GM23338 (cell line): ENCODE measurements at regions not wholly inside any gene's neighbourhood (a gene's known extent, or its start where the extent isn't known, plus 50 kb on each side); places are given as distances from the start of the nearest gene placed in this dataset.

Experiments used
- ATAC-seq: fragments of 200-7000 bp; cut with Tn5 transposase; 3 replicates; pipeline ENCODE4 v1.9.1; 2020
- DNase-seq: peaks from one replicate; pipeline ENCODE4 v3.0.0-alpha.2; 2015; ENCODE audit warnings: low spot score
- H2AFZ ChIP-seq: fragments of 200-600 bp; sonication (generic); 2 replicates; pipeline ENCODE4 v1.8.0; 2016; ENCODE audit warnings: antibody characterized with exemption, mild to moderate bottlenecking, moderate library complexity
- H3F3A ChIP-seq: fragments of 200-600 bp; sonication (generic); replicated peaks from 2 replicates; pipeline ENCODE4 v1.8.0; 2017; ENCODE audit warnings: antibody characterized with exemption, mixed run types, low read depth
- H3K27ac ChIP-seq: fragments of 200-600 bp; sonication (generic); 2 replicates; pipeline ENCODE4 v1.6.1; 2016; ENCODE audit warnings: low read depth
- H3K27me3 ChIP-seq: fragments of 200-600 bp; sonication (generic); 2 replicates; pipeline ENCODE4 v1.8.0; 2016; ENCODE audit warnings: mild to moderate bottlenecking, mixed run types, moderate library complexity; ENCODE audit not compliant: insufficient read depth
- H3K36me3 ChIP-seq: fragments of 200-600 bp; sonication (generic); 2 replicates; pipeline ENCODE4 v1.8.0; 2016; ENCODE audit warnings: mild to moderate bottlenecking; ENCODE audit not compliant: insufficient read depth
- H3K4me1 ChIP-seq: fragments of 200-600 bp; sonication (generic); 2 replicates; pipeline ENCODE4 v1.8.0; 2016; ENCODE audit warnings: mild to moderate bottlenecking, moderate library complexity; ENCODE audit not compliant: insufficient read depth
- H3K4me2 ChIP-seq: fragments of 200-600 bp; sonication (generic); 2 replicates; pipeline ENCODE4 v1.7.1; 2017; ENCODE audit warnings: mixed run types
- H3K4me3 ChIP-seq: fragments of 200-600 bp; sonication (generic); 2 replicates; pipeline ENCODE4 v1.6.1; 2016; ENCODE audit warnings: mixed run types
- H3K79me2 ChIP-seq: fragments of 200-600 bp; sonication (generic); replicated peaks from 2 replicates; pipeline ENCODE4 v1.8.0; 2017; ENCODE audit warnings: mild to moderate bottlenecking; ENCODE audit not compliant: insufficient read depth
- H3K9me2 ChIP-seq: fragments of 200-600 bp; sonication (generic); 2 replicates; pipeline ENCODE4 v1.8.0; 2017; ENCODE audit not compliant: insufficient read depth
- H4K20me1 ChIP-seq: fragments of 200-600 bp; sonication (generic); replicated peaks from 2 replicates; pipeline ENCODE4 v1.8.0; 2017; ENCODE audit warnings: mild to moderate bottlenecking; ENCODE audit not compliant: insufficient read depth
- H3K27ac Mint-ChIP-seq: 2 replicates; pipeline ENCODE4 v1.8.0; 2020; ENCODE audit warnings: inconsistent platforms, mild to moderate bottlenecking, moderate library complexity, mixed read lengths
- H3K27me3 Mint-ChIP-seq: 3 replicates; pipeline ENCODE4 v1.8.0; 2022; ENCODE audit warnings: low read depth, mild to moderate bottlenecking, moderate library complexity, mixed read lengths, inconsistent platforms; ENCODE audit not compliant: insufficient read depth, poor library complexity
- H3K36me3 Mint-ChIP-seq: 3 replicates; pipeline ENCODE4 v1.8.0; 2021; ENCODE audit warnings: low read depth, mild to moderate bottlenecking, inconsistent platforms, moderate library complexity, mixed read lengths
- H3K4me1 Mint-ChIP-seq: 3 replicates; pipeline ENCODE4 v1.8.0; 2020; ENCODE audit warnings: mild to moderate bottlenecking, inconsistent platforms, mixed read lengths
- H3K4me3 Mint-ChIP-seq: 3 replicates; pipeline ENCODE4 v1.8.0; 2021; ENCODE audit warnings: moderate library complexity, mild to moderate bottlenecking, inconsistent platforms, mixed read lengths
- H3K9me3 Mint-ChIP-seq: 3 replicates; pipeline ENCODE4 v1.8.0; 2020; ENCODE audit warnings: moderate library complexity, mild to moderate bottlenecking, inconsistent platforms, mixed read lengths
- CREB1 ChIP-seq: fragments of 250-450 bp; sonication (Bioruptor Pico); IDR thresholded peaks from 2 replicates; pipeline ENCODE4 v1.5.0; 2020; ENCODE audit warnings: low read depth, mild to moderate bottlenecking, moderate library complexity
- ETS1 ChIP-seq: IDR thresholded peaks from 2 replicates; pipeline ENCODE4 v1.6.1; 2016; ENCODE audit warnings: antibody characterized with exemption
- EZH2 ChIP-seq: fragments of 200-600 bp; sonication (generic); IDR thresholded peaks from one replicate; pipeline ENCODE4 v1.8.0; 2017; ENCODE audit warnings: antibody characterized with exemption, mild to moderate bottlenecking, low read depth; ENCODE audit not compliant: unreplicated experiment
- EZH2phosphoT487 ChIP-seq: fragments of 200-600 bp; sonication (generic); IDR thresholded peaks from one replicate; pipeline ENCODE4 v1.8.1; 2018; ENCODE audit warnings: antibody characterized with exemption; ENCODE audit not compliant: unreplicated experiment
- JUNB ChIP-seq: IDR thresholded peaks from one replicate; pipeline ENCODE4 v1.6.1; 2016; ENCODE audit warnings: antibody characterized with exemption; ENCODE audit not compliant: unreplicated experiment
- NANOG ChIP-seq: IDR thresholded peaks from 2 replicates; pipeline ENCODE4 v1.6.1; 2016; ENCODE audit warnings: antibody characterized with exemption, borderline replicate concordance
- POLR2AphosphoS5 ChIP-seq: IDR thresholded peaks from 2 replicates; pipeline ENCODE4 v1.6.1; 2016; ENCODE audit warnings: antibody characterized with exemption, low read depth
- STAT1 ChIP-seq: IDR thresholded peaks from one replicate; pipeline ENCODE4 v1.6.1; 2016; ENCODE audit warnings: antibody characterized with exemption; ENCODE audit not compliant: unreplicated experiment
- ZNF114 ChIP-seq: fragments of 250-450 bp; sonication (Bioruptor Pico); IDR thresholded peaks from 2 replicates; pipeline ENCODE4 v1.5.0; 2020; ENCODE audit warnings: mild to moderate bottlenecking, moderate library complexity
- ZNF331 ChIP-seq: fragments of 250-450 bp; sonication (Bioruptor Pico); IDR thresholded peaks from 2 replicates; pipeline ENCODE4 v1.5.0; 2020; ENCODE audit warnings: low read depth, mild to moderate bottlenecking, moderate library complexity
- TF ChIP-seq, protein P1 (sequence below): IDR thresholded peaks from one replicate; pipeline ENCODE4 v1.6.1; 2018; ENCODE audit warnings: antibody characterized with exemption; ENCODE audit not compliant: unreplicated experiment
- TF ChIP-seq, protein P2 (sequence below), 2 experiments: fragments of 200-600 bp in 1 of 2; sonication (generic) in 1 of 2; conservative IDR thresholded peaks; 2 replicates each; pipeline versions ENCODE4 v1.5.1 to v1.6.1; 2016 to 2017; ENCODE audit warnings: antibody characterized with exemption in 2 of 2, low read depth in 2 of 2, mild to moderate bottlenecking in 2 of 2, moderate library complexity in 1 of 2

DNA sequence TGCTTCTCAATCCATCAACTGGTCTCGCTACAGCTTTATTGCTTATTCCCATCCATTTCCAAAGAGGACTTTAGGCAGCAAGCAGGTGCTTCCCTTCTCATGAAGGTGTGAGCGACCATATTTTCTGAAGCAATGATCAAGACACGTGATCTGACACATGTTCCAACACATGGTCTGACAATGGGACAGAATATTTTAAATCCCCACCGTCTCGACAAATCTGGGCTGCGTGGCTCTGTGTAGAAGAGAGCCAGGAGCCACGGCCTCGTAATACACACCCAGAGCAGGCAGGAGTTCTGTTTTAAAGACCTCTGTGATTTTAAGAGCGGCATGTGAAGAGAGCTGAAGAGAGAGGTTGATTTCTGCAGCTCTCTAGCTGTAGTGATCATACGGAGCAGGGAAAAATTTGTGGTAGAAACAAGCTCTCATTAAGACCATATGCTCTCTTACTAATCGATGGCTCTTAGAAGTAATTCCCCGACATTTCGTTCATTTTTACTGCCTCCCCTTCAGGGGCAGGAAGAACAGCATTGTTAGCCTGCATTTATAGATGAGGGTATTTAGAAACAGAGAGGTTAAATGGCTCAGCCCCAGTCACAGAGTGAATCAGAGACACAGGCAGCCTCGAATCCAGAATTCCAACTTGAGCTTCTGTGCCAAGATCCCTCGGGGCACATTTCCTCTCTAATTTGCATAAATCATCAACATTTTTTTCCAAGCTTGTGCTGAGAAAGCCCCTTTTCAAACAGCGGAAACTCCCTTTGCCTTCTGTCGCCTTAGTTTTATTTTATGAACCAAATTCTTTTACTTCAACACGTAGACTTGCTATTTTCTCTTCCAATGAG is 91.0 kb upstream of the BCOR start (continued):
- TF ChIP-seq, protein P1, sequence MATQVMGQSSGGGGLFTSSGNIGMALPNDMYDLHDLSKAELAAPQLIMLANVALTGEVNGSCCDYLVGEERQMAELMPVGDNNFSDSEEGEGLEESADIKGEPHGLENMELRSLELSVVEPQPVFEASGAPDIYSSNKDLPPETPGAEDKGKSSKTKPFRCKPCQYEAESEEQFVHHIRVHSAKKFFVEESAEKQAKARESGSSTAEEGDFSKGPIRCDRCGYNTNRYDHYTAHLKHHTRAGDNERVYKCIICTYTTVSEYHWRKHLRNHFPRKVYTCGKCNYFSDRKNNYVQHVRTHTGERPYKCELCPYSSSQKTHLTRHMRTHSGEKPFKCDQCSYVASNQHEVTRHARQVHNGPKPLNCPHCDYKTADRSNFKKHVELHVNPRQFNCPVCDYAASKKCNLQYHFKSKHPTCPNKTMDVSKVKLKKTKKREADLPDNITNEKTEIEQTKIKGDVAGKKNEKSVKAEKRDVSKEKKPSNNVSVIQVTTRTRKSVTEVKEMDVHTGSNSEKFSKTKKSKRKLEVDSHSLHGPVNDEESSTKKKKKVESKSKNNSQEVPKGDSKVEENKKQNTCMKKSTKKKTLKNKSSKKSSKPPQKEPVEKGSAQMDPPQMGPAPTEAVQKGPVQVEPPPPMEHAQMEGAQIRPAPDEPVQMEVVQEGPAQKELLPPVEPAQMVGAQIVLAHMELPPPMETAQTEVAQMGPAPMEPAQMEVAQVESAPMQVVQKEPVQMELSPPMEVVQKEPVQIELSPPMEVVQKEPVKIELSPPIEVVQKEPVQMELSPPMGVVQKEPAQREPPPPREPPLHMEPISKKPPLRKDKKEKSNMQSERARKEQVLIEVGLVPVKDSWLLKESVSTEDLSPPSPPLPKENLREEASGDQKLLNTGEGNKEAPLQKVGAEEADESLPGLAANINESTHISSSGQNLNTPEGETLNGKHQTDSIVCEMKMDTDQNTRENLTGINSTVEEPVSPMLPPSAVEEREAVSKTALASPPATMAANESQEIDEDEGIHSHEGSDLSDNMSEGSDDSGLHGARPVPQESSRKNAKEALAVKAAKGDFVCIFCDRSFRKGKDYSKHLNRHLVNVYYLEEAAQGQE, result no peak
- TF ChIP-seq EZH2phosphoT487 (no peak), NANOG (no peak), POLR2AphosphoS5 (no peak), EZH2 (no peak), ZNF114 (CRISPR knock-in tag) (no peak), CREB1 (CRISPR knock-in tag) (no peak), STAT1 (no peak), JUNB (no peak), ETS1 (no peak), ZNF331 (CRISPR knock-in tag) (no peak)
- TF ChIP-seq, protein P2, sequence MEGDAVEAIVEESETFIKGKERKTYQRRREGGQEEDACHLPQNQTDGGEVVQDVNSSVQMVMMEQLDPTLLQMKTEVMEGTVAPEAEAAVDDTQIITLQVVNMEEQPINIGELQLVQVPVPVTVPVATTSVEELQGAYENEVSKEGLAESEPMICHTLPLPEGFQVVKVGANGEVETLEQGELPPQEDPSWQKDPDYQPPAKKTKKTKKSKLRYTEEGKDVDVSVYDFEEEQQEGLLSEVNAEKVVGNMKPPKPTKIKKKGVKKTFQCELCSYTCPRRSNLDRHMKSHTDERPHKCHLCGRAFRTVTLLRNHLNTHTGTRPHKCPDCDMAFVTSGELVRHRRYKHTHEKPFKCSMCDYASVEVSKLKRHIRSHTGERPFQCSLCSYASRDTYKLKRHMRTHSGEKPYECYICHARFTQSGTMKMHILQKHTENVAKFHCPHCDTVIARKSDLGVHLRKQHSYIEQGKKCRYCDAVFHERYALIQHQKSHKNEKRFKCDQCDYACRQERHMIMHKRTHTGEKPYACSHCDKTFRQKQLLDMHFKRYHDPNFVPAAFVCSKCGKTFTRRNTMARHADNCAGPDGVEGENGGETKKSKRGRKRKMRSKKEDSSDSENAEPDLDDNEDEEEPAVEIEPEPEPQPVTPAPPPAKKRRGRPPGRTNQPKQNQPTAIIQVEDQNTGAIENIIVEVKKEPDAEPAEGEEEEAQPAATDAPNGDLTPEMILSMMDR (conservative IDR thresholded peaks at IDR 0.05; ENCODE audit: low read depth in 2 of 2), result no peak

GRCh38 chrX:40184968-40185367 is 87.2 kb upstream of the BCOR start:
- Histone ChIP-seq H3F3A (no peaks in the 10 kb centered on the region), H3K4me3 (no peak overlapping the region), H2AFZ (no peak overlapping the region), H3K27me3 (no peaks in the 10 kb centered on the region), H3K4me2 (no peak overlapping the region), H3K36me3 (no peaks in the 10 kb centered on the region), H3K27ac (no peak overlapping the region), H3K4me1 (no peaks in the 10 kb centered on the region), H3K9me2 (no peaks in the 10 kb centered on the region), H4K20me1 (no peaks in the 10 kb centered on the region), H3K79me2 (no peaks in the 10 kb centered on the region)
- Mint-ChIP-seq H3K9me3 (peaks cover 15% of the 10 kb centered on the region), H3K36me3 (peaks cover 8% of the 10 kb centered on the region; the same call in 2 of the 3 replicates), H3K4me1 (peaks cover 14% of the 10 kb centered on the region), H3K27me3 (peaks cover 7% of the 10 kb centered on the region), H3K4me3 (no peak overlapping the region), H3K27ac (no peak overlapping the region)
- DNase-seq, result no peak
- no peak for ATAC-seq
- TF ChIP-seq STAT1, result no peak
- TF ChIP-seq, protein P2 (conservative IDR thresholded peaks at IDR 0.05; ENCODE audit: low read depth in 2 of 2), result no peak
- TF ChIP-seq EZH2phosphoT487, result no peak
- no peak for TF ChIP-seq ETS1
- TF ChIP-seq POLR2AphosphoS5, result no peak
